Activated CD8-positive, alpha-beta memory T cell treated with anti-CD3 and anti-CD28 coated beads, Interleukin-2, amount 50 U/mL, for 24 hours (primary cell): ENCODE measurements at regions not wholly inside any gene's neighbourhood (a gene's known extent, or its start where the extent isn't known, plus 50 kb on each side); places are given as distances from the start of the nearest gene placed in this dataset.

ENCODE experiments used
- DNase-seq: peaks from one replicate; pipeline ENCODE4 v3.0.0-alpha.2; 2020; ENCODE audit errors: extremely low read depth

GRCh38 chr15:70303981-70304380 is 206.3 kb upstream of the TLE3 start:
- DNase-seq: no peak

DNA sequence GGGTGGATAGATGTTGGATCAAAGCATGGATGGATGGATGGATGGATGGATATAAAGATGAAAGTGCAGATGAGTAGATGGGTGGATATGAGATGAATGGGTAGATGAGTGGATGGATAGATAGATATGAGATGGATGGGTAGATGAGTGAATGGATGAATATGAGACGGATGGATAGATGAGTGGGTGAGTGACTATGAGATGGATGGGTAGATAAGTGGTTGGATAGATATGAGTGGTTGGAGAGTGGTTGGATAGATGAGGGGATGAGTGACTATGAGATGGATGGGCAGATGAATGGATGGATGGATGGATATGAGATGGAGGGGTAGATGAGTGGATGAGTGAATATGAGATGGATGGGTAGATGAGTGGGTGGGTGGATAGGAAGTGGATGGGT is 204.6 kb upstream of the TLE3 start:
- no peak for DNase-seq

GRCh38 chr15:70301396-70301795 is 203.7 kb upstream of the TLE3 start:
- no peak for DNase-seq

DNA sequence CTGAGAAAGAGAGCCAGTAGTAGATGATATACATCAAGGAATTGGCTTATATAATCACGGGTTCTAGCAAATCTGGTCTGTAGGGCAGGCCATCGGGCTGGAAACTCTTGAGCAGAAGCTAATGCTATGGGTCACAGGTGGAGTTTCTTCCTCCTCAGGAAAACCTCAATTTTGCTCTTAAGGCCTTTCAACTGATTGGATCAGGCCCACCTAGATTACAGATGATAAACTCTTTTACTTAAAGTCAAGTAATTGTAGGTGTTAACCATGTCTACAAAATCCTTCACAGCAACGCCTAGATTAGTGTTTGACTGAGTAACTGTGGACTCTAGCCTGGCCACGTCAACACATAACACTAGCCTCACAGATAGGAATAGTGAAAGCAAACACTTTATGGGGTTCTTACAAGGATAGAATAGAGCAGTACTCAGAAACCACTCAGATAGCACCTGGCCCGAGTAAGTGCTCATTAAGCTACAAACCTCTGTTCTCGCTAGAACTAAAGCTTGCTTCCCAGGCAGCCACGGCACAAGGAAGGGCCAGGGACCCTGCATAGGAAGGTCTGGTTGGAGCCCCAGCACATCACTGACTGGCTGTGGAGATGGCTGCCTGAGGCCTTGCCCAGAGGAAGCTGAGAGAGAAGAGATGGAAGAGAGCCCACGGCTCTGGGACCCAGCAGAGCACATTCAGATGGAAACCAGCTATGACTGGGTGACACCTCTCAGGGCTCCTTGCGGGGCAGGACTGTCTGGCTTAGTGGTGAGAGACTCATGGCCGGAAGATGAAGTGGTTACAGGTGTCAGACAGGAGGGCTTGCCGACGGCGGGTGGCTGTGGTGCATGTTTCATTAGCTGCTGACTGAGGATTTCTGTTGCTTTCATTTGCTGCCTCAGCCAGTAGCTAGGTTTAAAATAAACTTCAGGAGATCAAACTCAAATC is 202.5 kb upstream of the TLE3 start:
- DNase-seq: peak; percentile 62

GRCh38 chr15:70297465-70298058 is 199.8 kb upstream of the TLE3 start:
- DNase-seq: no peak

DNA sequence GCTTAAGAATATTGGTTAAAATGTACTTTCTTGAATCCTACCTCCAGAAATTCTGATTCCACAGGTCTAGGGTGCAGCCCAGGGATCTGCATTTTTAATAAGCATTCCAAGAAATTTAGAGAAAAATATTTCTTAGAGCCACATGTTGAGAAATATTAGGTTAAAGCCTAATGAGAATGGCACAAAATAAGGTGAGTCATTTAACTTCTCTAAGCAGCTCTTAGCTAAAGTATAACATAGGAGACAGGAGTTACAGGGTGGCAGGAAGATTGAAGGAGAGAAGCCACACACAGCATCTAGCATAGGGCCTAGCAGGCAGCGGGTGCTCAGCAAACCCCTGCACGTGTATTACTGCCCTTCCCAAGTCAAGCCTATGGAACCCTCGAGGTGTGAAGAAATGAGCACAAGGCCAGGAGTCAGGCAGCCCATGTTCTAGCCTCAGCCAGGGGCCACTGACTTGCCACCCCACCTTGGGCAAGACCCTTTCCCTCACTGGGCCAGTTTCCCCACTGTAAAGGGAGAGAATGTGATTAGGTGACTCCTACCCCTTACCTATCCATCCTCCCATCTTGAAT is 197.1 kb upstream of the TLE3 start:
- no peak for DNase-seq

DNA sequence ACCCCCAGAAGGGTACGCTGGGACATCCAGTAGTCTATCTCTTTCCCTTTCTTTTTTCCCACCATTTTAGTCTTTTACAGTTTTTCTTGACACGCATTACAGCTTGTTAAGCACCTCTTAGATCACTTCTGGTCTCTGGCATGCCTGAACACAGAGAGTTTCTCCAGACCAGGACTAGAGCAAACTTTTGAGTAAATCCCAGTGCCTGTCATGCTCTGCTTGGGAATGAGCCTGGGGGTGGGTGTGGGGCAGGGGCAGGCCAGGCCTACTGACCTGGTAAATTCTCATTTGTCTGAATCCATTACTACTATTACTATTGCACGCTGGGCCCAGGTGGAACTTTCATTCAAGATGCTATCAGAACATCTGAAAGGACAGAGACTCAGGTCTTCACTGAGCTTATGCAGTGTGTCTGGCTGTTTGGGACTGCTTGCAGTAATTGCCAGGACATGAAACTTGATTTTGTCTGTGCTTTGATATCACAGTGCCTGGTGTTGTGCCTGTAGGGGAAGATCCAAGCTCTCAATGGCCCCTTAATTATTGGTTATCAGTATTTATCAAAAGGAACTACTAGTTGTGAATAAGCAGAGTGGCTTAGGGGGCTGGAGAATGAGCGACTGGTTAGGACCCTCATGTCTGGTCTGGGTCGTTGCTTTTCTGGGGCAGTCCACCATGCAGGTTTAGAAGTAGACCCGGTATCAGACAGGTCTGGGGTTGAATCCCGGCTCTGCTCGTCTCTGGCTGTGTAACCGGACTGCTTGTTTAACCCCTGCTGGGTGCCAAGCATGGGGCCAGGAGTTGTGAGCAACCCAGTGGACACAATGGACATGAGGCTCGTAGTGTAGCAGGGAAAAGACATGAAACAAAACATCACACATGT is 196.1 kb upstream of the TLE3 start:
- no peak for DNase-seq

GRCh38 chr15:70293138-70293537 is 195.4 kb upstream of the TLE3 start:
- no peak for DNase-seq

DNA sequence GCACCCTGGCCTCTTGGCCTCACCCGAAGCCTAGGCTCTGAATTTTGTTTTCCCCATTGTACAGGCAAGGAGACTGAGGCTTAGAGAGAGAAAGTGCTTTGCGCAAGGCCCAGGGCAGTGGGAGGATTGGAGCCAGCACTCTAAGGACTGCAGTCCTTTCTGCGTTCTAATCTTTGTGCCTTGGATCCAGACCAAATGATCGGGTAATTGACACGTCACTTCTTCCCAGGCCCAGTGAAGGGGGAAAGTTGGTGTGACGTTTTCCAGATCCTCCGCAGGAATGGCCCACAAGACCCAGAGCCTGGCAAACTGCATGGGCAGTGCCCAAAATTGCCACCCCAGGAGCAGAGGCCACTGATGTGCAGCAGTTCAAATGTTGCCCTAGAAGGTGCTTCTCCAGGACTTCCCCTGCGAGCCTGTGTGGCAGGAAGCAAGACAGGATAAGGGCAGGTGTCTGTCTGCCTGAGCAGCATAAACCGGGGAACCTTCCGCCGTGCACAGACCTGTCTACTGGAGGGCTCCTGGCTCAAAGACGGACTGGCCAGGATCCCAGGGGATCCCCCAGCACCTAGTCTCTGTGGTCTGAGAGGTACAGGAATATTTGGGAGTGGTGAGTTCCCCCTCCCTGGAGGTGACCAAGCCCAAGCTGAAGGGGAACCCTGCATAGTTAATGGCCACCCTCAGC is 194.5 kb upstream of the TLE3 start:
- no peak for DNase-seq

- DNase-seq: no peak
These were observed 193.8 kb upstream of the TLE3 start for GRCh38 chr15:70291305-70292075.

- DNase-seq: no peak
These were observed 193.0 kb upstream of the TLE3 start for GRCh38 chr15:70290708-70291107.

- no peak for DNase-seq
These were observed 191.7 kb upstream of the TLE3 start for GRCh38 chr15:70289191-70289955.

DNA sequence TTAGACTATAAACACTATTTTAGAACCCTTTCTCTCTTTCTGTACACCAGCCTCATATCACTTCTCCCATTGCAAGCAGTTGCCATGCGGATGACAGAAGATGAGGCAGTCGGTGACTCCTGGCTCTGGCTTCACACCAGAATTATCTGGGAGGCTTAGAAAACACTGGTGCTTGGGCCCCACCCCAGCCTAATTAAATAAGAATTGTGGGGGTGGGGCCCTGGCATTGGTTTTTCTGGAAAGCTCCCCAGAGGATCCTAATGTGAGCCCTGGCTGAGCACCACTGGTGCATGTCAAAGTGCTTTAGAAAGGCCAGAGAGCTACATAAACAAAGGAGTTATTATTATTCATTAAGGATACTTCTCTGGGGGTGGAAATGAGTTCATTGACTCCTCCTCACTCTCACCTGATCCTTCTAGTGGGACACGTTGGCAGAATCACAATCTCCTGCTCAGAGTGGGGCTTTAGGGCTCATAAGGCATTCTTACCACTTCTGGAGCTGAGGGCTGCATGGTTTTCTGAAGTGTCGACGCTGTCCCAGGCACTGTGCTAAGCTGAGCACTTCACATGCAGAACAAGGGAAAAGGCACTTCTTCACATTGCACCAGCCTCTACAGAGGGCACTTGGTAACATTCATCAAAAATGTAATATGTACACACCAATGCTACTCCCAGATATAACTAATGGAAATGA is 188.5 kb upstream of the TLE3 start:
- no peak for DNase-seq

DNA sequence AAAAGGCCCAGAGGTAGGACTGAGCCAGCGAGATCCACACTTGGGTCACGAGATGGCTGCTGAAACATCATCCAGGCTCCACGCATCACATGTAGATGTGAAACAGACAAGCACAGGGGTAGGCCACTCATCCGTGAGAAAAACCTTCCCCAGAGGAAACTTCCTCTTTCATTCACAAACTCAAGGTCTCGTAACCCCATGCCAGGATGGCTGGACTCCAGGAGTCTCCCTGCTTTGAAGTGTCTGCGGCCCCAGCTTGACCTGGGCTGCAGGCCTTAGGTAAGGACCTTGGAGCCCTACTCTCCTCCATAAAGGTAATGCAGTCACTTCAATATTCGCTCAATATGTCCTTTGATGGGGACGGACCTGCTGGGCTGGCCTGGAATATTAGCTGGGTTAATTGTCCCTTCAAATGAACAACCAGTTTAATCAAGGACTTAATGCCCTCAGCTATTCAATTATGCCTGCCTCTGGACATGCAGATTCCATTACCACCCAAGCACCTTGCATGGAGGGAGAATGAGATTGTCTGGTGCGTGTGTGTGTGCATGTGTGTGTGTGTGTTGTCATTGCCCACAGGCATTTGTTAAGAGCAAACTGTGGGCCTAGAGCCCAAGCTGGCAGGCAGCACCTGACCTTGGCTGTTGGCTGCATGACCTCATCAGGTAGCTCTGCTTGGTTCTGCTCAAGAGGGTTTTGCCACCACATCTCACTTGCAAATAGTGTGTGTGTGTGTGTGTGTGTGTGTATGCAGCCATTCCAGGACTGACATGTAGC is 186.9 kb upstream of the TLE3 start:
- no peak for DNase-seq

GRCh38 chr15:70283511-70283910 is 185.8 kb upstream of the TLE3 start:
- no peak for DNase-seq

DNA sequence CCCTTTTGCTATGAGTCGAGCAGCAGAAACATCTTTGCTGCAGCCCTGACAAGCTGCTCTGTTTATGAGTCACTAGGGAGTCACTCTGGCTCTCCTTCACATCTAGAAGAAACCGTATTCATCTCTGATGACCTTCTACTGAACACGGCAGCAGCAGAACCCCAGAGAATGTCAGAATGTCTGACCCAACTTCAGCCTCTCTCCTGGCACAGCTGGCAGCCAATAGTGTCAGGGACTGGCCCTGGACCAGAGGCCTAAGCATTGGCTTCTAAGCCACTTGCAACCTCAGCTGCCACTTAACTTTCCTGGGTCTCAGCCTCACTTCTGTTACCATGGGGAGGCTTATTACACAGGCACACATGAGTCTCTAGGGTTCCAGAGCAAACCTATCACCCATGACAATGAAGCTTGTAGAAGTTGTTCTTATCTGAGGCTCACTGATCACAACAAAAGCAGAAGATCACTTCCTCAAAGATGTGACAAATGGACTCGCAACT is 184.1 kb upstream of the TLE3 start:
- DNase-seq: no peak

- DNase-seq: no peak
These were observed 183.6 kb upstream of the TLE3 start for GRCh38 chr15:70281261-70281810.

DNA sequence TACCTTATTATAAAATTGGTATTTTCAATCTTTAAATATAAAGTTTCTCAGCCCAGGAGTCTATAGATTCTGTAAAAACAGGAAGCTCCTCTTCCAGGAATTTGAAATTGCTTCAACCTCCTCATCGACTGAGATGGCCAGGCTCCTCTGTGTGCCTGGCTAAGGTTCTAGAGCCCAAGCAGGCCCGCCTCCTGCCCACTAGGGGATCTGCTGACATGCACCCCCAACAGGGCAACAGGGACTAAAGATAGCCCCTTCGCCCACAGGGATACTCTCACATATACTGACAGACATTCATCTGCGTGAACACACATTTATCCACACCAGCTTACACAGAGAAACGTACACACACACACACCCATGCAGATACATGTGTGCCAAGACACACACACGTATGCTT is 183.1 kb upstream of the TLE3 start:
- no peak for DNase-seq
